H4 (cell line): ENCODE measurements at regions not wholly inside any gene's neighbourhood (a gene's known extent, or its start where the extent isn't known, plus 50 kb on each side); places are given as distances from the start of the nearest gene placed in this dataset.

ENCODE experiments used
- DNase-seq: peaks from one replicate; pipeline ENCODE4 v3.0.0-alpha.2; 2015; ENCODE audit warnings: low spot score

DNA sequence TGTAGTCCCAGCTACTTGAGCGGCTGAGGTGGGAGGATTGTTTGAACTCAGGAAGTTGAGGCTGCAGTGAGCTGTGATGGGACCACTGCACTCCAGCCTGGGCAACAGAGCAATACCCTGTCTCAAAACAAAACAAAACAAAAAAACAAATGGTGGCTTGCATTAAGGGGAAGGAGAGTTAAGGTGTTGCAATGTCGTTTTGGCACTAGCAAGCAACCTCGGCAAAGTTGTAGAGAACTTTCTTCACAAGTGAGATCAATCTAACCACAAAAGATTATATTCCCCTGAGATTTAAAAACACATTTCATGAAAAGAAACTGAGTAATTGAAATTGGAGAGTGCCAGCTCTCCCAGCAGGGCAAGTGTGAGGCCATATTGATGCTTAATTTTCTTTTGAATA, 153.7 kb downstream of the KLF5 start:
- DNase-seq = no peak

DNA sequence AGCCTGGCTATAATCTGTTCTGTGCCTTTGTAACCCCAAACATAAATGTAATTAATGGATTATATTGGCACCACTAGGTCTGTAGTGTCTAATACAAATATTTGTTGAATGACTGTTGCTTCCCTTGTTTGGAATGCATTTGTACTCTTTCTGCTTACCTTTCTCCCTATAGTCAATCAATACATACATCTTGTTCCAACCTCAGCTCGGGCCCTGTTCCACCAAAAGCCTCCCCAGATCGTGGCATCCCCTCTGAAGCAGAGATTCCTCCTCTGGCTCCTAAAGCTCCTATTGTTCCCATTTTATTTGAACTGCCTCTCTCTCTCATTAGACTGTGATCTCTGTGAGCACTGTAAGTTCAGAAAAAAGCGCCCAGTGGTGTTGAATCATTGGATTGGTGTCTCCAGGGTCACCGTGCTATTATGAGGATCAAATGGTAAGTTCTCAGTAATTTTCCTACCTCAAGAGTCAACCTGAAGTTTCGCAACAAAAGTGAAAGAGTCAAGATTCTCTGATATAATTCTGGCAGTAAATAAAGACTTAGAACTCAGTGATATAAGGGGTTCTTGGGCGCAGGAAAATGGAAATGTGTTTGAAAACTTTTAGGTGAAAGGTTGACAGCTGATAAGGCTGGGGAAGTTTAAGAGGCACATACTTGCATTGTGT, 151.5 kb downstream of the KLF5 start:
- DNase-seq = no peak

DNA sequence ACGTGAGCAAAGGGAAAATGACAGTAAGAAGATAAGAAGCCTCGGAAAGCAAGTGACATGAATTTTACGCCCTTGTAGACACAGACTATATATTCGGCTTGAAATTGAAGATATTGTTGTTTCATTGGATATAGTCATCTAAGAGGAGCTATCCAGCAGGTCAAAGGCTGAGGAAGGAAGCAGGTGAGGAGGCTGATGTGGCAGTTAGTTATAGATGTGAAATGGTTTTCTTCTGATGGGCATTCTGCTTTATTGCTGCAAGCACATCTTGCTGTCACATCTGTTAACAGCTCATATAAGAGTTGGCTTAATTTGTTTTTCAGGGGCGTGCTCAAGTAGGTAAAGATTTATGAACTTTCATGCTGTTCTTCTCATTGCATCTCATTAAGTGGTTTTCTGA, 146.1 kb downstream of the KLF5 start:
- no peak for DNase-seq

DNA sequence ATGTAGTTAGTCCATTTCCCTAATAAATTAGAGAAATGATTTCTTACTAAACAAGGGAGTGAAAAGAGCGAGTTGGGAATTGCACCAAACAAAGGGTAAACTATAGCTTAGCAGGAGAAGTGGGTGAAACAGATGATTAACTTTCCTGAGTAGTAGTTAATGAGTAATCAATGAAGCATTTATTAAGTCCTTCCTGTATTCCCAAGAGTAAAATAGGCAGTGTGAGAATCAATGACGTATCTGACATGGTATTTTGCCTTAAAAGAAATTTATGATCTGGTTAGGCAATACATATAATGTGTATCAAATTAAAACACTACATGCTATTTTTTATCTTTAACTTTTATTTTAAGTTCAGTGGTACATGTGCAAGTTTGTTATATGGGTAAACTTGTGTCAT, 142.8 kb downstream of the KLF5 start:
- no peak for DNase-seq

DNA sequence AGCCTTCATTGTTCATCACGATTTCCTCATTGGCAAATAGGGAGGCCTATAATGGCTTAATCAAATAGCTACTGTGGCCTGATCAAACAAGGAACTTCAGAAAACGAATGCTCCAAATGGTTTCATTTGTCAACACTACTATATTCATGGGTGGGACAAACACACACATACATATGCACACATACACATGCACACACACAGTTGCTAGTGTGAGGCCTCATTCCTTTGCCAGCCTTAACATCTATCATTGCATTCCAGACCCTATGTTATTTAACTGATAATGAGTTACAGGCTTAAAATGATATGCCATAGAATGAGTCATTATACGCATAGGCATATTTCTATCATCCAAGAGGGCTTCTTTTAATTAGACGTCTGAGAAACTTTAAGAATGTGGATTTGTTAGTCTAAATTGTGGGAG, 140.2 kb downstream of the KLF5 start:
- DNase-seq = no peak

DNA sequence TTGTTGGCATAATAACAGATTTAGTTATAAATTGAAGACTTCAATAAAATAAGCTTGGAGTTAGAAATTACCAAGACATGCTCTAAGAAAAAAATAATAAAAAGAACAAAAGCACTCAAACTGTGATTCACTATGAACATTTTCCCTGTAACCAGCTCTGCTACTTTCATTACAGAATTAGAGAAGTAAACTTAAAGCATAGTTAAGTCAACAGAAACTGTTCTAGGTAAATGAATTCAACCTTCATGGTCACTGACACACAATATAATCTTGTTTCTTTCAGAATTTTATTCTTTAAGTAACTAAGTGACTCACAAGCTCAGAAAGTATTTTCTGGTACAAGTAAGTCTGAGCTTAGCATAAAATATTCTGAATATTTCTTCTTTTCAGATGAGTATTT, 136.3 kb downstream of the KLF5 start:
- no peak for DNase-seq

DNA sequence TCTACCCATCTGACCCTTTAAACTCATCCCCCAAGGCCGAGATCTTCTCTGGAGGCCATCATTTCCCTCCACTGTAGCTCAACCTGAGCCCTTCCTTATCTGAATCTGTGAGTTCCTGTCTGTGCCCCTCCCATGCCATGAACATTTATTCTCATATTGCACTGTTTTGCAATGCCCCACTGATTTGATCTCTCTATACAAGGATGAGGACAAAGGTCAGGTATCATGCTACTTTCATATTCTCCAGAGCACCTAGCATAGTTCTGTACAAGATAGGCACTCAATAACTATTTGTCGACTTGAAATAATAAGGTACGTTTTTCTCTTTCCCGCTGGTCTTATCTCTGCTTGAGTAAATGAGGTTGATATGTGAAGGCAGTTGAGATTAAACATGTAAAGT, 135.5 kb downstream of the KLF5 start:
- DNase-seq = no peak

DNA sequence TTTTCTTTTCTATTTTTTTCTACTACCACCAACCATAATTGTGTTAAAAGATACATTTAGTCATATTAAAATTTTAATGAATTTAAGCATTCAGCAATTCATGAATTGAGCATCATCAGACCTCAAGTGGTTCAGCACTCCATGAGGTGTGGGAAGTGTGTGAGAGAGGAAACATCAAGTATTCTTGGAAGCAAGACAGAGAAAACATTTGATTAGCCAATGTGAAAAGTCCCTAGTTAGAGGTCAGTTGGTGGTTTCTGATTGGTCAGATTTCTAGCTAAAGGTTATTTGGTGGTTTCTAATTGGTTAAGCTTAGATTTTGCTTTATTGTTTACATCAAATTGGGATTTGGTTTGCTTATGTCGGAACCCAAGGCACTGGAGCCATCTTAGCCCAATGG, 134.7 kb downstream of the KLF5 start:
- DNase-seq = no peak

DNA sequence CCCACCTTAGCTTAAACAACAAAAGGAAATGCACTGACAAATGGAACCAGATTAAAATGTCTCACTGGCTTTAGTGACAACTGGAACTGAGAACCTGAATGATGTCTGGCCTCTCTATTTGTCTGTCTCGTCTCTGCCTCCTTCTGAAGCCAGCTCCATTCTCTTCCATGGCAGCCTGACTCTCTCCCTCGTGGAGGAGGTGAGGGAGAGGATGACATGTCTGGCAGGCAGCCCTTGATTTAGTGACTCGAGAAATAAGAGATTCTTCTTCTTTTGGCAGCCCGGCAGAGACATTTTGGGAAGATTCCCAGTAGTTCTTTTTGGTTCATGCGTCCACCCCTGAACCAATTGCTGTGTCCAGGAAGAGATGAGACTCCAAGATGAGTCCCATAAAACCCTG, 131.7 kb downstream of the KLF5 start:
- no peak for DNase-seq

DNA sequence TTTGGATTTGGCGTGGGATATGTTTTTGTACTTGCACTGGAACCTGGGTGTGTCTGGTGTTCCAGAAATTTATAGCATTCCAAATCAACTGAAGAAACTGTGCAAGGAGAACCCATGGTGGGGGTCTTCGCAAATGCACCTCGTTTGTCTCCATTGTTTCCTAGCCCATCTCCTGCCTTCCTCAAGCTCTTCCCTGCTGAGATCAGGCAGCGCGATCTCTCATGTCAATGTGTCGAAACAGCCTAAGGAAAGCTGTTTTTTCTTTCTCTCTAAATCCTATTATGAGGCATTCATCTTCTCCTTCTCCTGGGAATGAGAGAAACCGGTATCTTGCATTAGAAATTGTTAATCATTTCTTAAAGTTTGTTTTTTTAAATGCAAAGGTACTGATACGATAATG, 131.0 kb downstream of the KLF5 start:
- DNase-seq = no peak

DNA sequence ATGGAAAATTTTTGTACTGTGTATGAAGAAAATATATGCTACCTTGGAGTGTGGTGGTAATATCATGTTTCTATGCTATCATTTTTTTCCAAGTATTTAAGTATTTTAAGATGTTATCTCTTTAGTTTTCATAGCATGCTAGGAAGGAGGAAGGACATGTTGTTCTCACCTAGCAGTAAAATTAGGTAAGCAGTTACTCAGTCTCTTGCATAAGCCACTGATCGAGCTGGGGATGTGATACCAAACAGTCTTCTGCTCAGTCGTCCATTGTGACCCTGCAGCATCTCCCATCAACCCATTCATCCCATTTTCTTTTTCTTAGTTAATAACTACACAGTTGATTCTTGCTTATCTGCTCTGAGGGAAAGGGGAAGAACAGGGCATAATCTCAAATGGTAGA, 130.6 kb downstream of the KLF5 start:
- no peak for DNase-seq

DNA sequence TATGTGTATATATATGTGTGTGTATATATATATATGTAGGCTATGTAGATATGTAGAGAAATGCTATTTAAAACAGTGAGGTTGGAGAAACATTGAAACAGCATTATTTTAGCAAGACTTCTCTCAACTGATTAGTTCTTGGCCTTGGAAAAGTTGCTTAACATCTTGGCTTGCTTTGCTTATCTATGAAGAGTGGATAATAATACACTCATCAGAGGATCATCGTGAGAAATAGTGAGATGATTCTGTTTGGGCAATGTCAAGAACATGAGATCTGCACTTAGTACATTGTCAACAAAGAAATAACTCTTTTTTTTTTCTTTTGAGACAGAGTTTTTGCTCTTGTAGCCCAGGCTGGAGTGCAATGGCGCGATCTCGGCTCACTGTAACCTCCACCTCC, 128.3 kb downstream of the KLF5 start:
- no peak for DNase-seq

DNA sequence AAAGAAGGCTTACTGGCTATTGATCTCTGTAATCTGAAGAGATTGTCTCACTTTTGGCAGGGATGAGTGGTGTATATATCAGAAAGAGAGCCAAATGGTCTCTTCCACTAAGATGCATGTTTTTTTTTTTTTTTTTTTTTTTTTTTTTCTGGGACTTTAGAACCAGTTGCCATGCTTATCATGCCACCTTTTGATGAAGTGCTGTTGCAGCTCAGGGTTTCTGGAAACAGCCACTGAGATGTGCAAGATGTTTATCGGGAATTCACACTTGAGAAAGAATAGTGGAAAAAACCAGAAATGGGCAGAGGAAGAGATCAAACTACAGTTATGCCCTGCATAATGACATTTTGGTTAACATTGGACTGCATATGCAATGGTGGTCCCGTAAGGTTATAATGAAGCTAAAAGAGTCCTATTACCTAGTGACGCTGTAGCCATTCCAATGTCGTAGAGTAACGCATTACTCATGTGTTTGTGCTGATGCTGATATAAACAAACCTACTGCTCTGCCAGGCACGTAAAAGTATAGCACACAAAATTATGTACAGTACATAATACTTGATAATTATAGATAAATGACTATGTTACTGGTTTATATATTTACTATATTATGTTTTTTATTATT, 121.0 kb downstream of the KLF5 start:
- peak; percentile 61 for DNase-seq

DNA sequence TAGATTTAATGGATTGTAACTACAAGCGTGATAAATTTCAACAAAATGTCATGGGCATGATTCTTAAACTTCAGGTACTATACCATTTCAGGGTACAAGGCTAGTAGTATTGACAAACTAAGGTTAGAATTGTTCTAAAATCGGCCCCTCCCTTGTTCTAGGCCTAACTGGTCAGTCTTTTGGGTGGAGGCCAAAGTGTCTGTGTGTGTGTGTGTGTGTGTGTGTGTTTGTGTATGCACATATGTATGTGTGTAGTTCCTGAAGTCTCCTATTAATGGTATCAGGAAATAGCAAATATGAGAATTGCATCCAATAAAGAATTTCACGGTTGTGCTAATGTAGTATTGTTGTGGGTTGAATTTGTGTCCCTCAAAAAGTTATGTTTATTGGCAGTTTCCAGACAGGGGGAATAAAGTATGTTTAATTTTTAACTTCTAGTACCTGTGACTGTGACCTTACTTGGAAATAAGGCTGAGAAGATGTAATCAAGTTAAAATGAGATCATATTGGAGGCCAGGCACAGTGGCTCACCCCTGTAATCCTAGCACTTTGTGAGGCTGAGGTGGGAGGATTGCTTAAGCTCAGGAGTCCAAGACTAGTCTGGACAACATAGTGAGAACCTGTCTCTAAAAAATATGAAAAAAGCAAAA, 119.2 kb downstream of the KLF5 start:
- no peak for DNase-seq

DNA sequence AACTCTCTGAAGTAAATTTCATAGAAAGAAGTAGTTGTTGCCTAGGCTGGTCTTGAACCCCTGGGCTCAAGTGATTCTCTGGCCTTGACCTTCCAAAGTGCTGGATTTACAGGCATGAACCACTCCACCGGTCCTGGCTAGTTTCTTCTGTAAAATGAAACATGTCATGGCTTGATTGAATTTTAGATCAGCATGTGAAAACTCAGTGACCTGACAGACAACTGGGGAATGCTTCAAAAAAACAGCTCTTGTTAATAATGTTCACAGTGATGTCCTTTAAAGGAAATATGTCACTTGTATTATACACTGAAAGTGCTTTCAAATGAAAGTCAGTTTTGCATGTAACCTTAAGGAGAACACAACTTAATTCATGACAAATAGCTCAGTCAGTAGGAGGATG, 118.2 kb downstream of the KLF5 start:
- no peak for DNase-seq

DNA sequence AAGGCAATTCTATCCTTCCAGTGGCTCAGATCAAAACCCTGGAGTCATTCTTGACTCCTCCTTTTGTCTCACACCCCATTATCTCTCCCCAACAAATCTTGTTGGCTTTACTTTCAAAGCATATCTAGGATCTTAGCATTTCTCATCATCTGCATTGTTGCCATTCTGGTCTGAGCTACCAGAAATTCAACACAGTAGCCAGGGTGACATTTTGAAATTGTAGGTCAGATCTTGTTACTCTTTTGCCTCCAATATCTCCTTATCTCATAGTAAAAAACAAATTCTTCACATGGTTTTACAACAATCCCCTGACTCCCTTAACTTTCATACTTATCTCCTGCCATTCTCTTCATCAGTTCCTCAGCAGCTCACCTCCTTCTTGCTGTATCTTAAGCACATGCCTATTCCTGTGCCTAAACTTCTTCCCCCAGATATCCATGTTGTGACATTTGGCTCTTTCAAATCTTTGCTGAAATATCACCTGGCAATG, 115.8 kb downstream of the KLF5 start:
- DNase-seq = no peak

DNA sequence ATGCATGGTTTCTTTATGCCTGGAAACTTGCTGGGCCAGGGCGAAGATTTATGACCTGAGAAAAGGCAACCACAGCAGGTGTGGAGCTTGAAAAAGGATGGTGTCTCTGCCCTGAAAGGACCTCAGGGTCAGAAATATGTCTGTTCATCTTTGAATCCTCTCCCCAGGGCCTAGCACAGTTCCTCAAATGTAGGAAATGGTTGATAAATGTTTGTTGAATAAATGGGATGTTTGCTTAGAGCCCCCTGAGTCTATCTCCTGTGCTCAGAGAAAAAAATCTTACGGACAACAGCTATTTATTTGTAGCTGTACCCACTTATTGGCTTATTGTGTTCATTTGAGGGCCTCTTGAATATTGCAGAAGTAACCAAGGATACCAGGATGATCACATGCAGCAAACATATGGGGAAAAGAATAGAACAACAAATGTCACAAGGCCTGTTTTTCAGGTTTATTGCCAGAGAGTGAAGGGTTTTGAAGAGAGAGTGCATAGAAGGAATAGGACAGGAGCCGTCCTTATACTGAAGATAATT, 114.5 kb downstream of the KLF5 start:
- no peak for DNase-seq

DNA sequence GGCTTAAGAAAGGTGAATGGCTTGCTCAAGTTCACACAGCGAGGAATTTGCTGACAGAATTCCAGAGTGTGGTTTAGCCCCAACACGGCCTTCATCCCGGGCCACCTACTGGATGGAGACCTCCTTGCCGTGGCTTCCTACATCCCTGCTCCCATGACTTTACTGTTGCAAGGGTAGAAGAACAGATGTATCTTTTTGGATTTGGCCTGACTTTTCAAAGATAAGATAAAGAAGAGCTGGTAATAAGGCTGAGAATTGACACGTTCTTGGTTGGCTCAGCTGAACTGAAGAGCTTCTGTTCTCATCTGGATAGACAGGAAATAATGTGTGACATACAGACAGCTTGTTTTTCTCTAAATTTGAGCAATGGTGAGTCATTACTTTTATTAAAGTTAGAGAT, 113.1 kb downstream of the KLF5 start:
- DNase-seq = no peak

DNA sequence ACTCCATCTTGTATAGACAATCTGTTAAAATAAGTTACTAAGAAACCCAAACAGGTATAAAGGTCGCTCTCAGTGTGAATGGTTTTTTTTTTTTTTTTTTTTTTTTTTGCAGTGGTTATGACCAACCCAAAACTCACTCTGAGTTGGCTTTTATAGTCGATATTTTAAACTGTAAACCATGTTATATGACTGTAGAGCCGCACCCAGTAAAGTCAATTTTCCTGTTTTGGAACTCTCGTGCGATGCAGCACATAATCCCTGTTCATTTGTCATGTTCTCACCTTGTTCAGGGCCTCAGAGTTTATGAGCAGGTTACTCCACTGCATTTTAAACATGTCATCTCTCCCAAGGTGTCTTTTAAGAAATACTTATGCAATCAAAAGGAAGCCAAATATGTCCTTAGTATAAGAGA, 112.5 kb downstream of the KLF5 start:
- DNase-seq = no peak

DNA sequence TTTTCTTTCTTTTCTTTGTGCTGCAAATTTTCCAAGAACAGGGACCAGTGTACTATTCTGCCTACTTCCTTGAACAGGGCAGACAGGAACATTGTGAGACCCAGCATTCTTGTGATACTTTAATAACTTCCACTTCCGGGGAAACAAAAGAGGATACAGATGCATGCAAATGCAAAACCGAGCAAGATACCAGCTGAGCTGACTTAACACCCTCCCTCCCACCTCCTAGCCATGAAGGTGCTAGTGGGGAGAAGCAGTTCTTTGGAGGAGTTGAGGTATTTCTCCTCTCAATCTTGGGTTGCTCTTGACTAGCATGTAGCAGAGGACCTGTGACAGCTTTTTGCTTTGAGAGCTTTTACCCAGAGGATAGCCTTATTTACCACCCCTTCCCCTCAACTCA, 111.2 kb downstream of the KLF5 start:
- no peak for DNase-seq

DNA sequence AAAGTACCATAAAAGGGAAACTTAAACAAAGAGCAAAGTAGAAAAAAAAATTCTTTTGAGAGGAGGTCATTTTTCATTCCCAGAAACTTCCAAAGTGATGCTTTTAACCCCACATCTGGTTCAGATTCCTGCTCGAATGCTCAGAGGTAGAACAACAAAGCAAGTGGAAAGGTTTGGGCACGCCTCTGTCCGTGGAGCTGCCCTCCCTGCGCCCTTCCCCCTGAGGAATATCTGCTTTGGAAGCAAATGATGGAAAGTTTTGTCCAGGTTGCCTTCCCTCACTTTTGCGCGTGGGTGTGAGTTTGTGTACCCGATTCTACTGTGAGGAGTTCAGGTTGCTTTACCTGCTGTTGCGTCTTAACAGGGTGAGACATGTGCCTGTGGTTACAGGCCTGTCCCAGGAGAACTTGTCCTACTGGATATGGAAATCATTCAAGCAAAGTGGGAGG, 110.2 kb downstream of the KLF5 start:
- DNase-seq = no peak

DNA sequence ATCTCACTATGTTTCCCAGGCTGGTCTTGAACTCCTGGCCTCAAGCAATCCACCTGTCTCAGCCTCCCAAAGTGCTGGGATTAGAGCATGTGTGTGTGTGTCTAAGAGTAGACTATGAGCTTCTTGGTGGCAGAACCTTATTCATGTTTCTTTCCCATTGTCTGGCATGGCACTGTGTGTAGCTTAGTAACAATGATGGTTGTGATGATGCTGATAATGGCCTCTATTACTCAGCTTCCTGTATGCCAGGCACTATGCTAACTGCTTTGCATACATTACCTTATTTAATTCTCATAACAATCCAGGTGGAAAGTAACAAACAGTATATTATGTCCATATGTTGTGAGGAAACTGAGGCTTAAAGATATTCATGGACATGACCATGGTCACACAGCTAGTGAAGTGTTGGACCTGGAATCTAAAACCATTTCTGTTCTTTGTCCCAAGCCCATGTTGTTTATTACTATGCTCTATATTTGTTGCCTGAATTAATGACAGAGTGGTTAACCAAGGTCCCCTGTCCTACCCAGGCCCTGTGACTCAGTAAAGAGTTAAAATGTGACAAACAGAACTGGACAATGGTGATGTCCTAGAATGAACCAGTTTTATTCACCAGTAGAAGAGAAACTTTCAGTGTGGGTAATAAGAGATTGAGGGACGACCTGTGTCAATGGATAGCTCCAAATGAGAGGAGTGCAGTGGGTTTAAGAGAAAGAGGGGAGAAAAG, 109.6 kb downstream of the KLF5 start:
- no peak for DNase-seq
